DLD1 (cell line): ENCODE measurements at regions not wholly inside any gene's neighbourhood (a gene's known extent, or its start where the extent isn't known, plus 50 kb on each side); places are given as distances from the start of the nearest gene placed in this dataset.
"Not testable (repeated sequence)": the region's sequence is repeated elsewhere in the genome, so short reads cannot be mapped to it uniquely, and the experiment has no call there.

Experiments used
- in situ Hi-C: cut with HindIII; loops from 2 replicates; pipeline ENCODE4 v1.10.0; 2017; ENCODE audit warnings: low sequenced_read_pairs

DNA sequence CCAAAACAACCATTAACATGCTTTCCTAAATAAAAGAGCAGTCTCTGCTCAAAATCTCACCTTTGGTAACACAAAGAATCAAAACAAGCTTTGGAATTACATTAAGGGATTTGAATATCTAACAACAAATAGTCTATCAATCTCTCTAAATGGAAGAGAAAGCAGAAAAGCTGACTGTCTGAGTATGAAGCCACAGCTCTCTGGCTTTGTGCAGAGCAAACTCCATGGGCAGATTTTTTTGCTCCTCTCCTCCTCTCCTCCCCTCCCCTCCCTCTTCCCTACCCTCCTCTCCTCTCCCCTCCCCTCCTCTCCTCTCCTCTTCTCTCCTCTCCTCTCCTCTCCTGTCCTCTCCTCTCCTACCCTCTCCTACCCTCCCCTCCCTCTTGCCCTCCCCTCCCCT is 329.5 kb upstream of the ETAA1 start:
- in situ Hi-C loops = no loop called here

- in situ Hi-C loops = no loop called here
Measured at GRCh38 chr2:67070826-67071225, 326.3 kb upstream of the ETAA1 start.

GRCh38 chr2:67075056-67075455 is 322.1 kb upstream of the ETAA1 start:
- in situ Hi-C loops = no loop called here

- in situ Hi-C loops = no loop called here
Measured at GRCh38 chr2:67075530-67076238, 321.4 kb upstream of the ETAA1 start.

DNA sequence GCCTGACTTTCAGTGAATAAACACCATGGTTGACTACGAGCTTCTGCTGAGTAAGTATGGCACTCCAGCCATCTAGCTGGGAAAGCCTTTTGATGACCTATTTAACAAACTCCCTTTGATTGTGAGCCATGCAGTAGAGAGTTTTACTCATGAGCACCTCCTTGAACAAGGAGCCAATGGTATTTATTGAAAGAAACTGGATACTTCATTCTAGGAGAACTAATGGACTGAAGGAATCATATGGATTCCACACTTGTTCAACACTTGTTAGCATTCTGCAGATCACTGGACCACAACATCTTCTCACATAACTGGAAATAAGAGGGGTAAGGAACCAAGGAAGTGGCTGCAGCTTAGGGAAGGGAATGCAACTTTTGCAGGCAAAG is 320.9 kb upstream of the ETAA1 start:
- in situ Hi-C loops = no loop called here

DNA sequence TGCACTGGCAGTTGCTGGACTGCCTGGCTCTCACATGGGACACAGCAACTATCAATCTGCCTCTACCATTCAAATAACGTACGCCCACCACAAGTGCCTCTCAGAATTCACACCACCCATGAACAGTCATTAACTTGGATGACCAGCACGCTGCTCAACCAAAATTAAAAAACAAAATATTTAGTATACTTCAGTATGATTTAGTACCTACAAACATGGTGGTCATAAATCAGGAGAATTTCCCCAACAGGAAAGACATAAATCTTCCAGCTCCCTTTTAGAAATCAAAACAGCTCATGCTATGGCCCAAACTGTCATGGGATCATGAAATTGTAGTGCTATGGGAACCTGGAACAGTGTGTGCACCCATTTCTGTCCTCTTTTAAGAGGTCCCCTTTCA is 317.4 kb upstream of the ETAA1 start:
- in situ Hi-C loops = loop anchor here (10.0 kb wide), 1 partner anchor 235 kb away; no protein-coding TSS in a partner anchor

DNA sequence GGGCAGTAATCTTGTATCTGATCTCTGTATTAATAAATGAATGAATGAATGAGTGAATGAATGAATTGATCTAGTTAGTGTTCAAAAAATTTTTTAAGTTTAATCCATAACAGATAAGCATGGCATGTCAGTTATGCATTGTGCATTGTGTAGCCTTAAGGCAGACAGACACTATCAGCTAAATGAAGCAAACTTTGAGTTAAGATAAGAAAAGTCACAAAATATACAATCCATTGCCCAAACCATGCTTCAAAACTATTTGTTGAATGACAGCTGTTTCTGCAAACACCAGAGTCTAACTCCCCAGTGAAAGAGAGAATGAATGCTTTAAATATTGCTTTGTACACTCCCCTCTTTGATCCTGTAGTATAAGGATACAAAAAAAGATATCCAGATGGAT is 314.3 kb upstream of the ETAA1 start:
- in situ Hi-C loops = loop anchor here (10.0 kb wide), 1 partner anchor 238 kb away; no protein-coding TSS in a partner anchor

GRCh38 chr2:67083951-67084350 is 313.2 kb upstream of the ETAA1 start:
- in situ Hi-C loops = loop anchor here (10.0 kb wide), 1 partner anchor 239 kb away; no protein-coding TSS in a partner anchor

- in situ Hi-C loops = loop anchor here (10.0 kb wide), 1 partner anchor 240 kb away; no protein-coding TSS in a partner anchor
Measured at GRCh38 chr2:67085146-67085545, 312.0 kb upstream of the ETAA1 start.

- in situ Hi-C loops = no loop called here
Measured at GRCh38 chr2:67091681-67092080, 305.5 kb upstream of the ETAA1 start.

DNA sequence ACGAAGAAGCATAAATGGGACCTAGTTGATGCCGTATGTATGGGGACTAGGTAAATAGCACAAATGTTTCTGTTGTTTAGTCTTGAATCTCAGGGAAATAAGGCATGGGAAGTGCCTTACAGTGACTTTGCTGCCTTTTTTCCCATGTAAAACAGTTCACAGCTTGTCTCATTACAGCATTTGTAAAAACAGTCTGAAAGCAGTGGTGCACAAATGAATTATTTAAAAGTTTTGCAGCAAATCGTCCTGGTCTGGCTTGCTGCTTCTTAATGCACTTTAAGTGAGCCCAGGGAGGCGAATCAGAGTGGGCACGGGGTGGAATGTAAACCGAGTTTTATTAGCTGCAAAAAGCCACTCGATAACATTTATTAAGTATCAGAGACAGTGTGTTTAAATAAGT is 302.0 kb upstream of the ETAA1 start:
- in situ Hi-C loops = no loop called here

DNA sequence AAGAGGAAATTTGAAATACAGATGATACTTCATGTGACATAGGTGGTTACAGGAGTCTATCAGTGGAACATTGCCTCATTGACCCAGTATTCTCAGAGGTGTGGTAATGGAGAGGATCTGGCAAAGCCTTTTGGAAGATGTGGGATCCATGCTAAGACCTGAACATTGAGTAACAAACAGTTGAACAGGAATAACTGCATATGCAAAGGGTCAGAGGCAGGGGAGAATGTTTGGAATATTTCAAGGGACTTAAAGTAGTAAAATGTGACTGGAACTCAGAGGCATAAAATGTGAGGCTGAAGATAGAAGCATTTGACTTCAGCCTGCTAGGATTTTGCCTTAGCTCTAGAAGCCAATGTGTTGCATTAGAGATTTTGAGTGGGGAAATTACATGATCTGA is 300.2 kb upstream of the ETAA1 start:
- in situ Hi-C loops = no loop called here

DNA sequence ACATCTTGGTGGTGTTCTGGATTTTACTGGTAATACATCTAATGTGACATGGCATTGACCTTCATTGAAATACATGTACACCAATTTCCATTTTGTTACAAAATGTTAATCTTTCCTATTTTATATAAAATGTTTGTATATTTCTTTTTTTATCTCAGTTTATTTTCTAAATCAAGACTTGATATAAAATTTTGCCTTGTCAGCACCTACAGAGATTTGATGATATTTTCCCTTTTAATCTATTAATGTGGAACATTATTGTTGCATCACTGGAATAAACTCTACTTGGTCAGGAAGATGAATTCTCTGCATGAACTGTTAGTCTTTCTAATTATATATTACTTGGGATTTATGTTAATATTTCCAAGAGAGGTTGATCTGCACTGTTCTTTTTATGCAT is 294.0 kb upstream of the ETAA1 start:
- in situ Hi-C loops = no loop called here

- in situ Hi-C loops = no loop called here
Measured at GRCh38 chr2:67108231-67108630, 288.9 kb upstream of the ETAA1 start.

DNA sequence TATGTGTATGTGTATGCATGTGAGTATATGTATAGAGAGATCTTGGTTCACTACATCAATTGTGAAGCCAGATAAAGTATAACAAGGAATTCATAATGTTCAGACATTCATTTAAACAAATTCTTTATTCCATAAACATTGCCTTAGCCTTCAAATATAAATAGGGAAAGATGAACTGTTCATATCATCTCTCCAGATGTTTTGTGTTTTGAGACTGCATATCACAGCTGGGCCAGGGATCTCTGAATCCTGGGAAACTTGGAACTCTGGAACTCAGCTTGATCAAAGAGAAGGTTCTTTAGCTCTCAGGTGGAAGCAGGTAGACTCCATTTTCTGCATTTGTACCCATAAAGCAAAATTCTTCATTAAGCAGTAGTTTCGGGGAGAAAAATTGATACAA is 272.6 kb upstream of the ETAA1 start:
- in situ Hi-C loops = no loop called here

GRCh38 chr2:67130531-67131256 is 266.4 kb upstream of the ETAA1 start:
- in situ Hi-C loops = no loop called here

- in situ Hi-C loops = no loop called here
Measured at GRCh38 chr2:67131257-67131609, 265.9 kb upstream of the ETAA1 start.

DNA sequence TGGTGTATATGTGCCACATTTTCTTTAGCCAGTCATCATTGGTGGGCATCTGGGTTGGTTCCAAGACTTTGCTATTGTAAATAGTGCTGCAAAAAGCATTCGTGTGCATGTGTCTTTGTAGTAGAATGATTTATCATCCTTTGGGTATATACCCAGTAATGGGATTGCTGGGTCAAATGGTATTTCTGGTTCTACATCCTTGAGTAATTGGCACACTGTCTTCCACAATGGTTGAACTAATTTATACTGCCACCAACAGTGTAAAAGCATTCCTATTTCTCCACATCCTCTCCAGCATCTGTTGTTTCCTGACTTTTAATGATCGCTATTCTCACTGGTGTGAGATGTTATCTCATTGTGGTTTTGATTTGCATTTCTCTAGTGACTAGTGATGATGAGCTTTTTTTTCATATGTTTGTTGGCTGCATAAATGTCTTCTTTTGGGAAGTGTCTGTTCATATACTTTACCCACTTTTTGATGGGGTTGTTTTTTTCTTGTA is 264.6 kb upstream of the ETAA1 start:
- in situ Hi-C loops = not testable (repeated sequence)

- in situ Hi-C loops = no loop called here
Measured at GRCh38 chr2:67135208-67135607, 261.9 kb upstream of the ETAA1 start.

- in situ Hi-C loops = no loop called here
Measured at GRCh38 chr2:67137699-67138098, 259.4 kb upstream of the ETAA1 start.

DNA sequence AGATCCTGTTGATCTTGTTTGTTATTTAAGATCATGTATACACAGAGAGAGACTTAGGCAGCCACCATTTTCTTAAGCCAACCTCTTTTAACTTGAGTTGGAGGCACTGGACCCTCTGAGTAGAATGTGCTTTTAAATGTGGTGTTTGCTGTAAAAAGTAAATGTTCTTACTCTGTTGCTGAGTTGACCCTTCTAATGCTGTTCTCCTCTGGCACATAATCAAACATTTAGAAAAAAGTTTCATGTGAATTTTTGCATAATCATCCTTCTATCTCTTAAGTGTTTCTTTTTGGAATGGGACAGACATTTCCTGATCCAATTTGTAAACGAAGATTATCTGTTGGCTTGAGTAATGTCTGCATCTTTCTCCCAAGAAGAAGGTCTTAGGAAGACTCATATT is 255.1 kb upstream of the ETAA1 start:
- in situ Hi-C loops = no loop called here

DNA sequence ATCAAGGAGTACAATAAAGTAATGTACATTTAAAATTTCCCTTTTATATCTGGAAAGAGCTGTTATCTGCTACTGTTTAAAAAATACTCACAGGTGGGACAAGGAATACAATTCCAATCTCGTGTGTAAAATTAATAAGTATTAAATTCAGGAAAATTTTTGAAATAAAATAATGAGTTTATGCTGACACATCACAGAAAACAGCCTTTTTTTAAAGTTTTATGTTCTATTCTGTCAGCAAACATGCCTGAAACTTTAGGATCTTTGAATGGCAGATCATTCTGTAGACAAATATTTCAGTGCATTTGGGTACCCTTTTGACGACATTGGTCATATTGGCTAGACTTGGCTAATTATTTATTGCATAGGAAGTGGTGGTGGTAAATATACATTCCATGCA is 254.4 kb upstream of the ETAA1 start:
- in situ Hi-C loops = no loop called here
